ENCODE measurements at regions not wholly inside any gene's neighbourhood (a gene's known extent, or its start where the extent isn't known, plus 50 kb on each side); places are given as distances from the start of the nearest gene placed in this dataset.

DNA sequence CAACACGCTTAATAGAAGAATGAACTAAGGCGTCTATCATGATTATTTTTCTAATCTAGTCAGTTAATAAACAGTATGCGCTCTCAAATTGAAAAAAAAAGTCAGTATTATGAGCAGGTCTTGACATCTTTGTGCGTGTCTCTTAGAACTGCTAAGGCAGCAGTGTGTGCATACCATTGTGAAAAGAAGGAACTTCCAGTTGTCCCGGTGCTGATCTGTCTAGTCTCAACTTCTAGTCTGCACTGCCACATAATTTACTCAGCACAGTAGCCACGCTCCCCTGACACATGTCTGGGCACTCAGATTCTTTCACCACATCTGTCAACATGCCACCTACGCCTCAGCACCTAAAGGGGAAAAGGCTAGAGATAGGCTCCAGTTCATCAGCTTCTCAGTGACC lies 61.1 kb upstream of the SPDEF start:
- H3K27ac ChIP-seq = no peak overlapping the region
- no peaks in the 10 kb centered on the region for H3K9me3 ChIP-seq
- peaks cover 13% of the 10 kb centered on the region for H3K36me3 ChIP-seq
- ATAC-seq (no peak), DNase-seq (no peak)
- intact Hi-C loops (cut with DNase I) = no loop called here
- TF ChIP-seq, protein P1, sequence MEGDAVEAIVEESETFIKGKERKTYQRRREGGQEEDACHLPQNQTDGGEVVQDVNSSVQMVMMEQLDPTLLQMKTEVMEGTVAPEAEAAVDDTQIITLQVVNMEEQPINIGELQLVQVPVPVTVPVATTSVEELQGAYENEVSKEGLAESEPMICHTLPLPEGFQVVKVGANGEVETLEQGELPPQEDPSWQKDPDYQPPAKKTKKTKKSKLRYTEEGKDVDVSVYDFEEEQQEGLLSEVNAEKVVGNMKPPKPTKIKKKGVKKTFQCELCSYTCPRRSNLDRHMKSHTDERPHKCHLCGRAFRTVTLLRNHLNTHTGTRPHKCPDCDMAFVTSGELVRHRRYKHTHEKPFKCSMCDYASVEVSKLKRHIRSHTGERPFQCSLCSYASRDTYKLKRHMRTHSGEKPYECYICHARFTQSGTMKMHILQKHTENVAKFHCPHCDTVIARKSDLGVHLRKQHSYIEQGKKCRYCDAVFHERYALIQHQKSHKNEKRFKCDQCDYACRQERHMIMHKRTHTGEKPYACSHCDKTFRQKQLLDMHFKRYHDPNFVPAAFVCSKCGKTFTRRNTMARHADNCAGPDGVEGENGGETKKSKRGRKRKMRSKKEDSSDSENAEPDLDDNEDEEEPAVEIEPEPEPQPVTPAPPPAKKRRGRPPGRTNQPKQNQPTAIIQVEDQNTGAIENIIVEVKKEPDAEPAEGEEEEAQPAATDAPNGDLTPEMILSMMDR (IDR thresholded peaks at IDR 0.05) = no peak
- H3K4me3 ChIP-seq = no peak overlapping the region
- no peaks in the 10 kb centered on the region for H3K4me1 ChIP-seq
- H3K27me3 ChIP-seq (ENCODE audit: low read depth) = no peaks in the 10 kb centered on the region

DNA sequence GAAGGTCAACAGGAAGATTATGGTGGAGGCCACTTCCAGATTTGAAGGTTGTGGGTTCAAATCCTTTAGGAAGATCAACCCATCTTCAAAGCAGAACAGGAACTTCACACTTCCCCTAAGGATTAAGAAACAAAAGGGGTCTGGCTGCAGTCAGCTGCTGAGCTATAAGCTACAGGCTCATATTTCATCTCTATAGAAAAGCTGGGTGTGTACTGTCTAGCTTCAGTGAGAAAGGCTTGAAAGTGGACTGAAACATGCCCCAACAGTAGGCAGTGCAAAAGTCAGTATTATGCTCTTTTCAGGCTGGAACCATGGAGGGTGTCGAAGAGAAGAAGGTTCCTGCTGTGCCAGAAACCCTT lies 60.1 kb upstream of the SPDEF start:
- intact Hi-C loops (cut with DNase I) = no loop called here
- peaks cover 13% of the 10 kb centered on the region for H3K36me3 ChIP-seq
- H3K27me3 ChIP-seq (ENCODE audit: low read depth) = no peaks in the 10 kb centered on the region
- no peaks in the 10 kb centered on the region for H3K4me1 ChIP-seq
- no peaks in the 10 kb centered on the region for H3K9me3 ChIP-seq
- H3K4me3 ChIP-seq = no peak overlapping the region
- no peak overlapping the region for H3K27ac ChIP-seq
- TF ChIP-seq, protein P1 (IDR thresholded peaks at IDR 0.05) = no peak
- DNase-seq = no peak
- ATAC-seq = no peak

DNA sequence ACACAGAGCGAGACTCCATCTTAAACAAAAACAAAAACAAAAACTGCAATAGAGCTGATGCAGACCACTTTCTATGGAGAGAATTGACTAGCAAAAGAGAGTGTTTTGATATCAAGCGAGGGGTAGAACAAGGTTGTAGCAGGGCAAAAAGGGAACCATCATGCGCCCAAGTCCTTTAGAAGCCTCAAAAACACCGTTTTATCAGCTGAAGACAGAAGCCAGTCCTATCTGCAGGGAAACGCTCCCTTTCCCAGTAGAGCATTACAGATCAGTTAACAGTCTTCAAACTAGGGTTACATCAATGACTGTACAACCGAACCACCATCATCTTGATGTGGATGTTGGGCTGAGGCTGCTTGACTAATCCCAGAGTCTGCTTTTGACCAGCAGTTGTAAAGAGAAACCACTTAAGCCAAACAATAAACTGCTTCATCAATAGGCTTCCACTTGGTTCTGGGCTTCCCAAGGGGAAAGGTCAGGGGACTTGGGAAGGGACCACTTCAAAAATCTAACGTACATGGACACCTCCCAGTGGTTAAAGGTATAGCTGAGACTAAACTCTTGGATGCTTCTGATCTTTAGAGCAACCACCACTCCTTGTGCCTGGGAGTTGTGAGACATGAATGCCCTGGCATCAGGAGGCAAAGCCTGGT lies 59.6 kb upstream of the SPDEF start:
- no peaks in the 10 kb centered on the region for H3K4me1 ChIP-seq
- no peak overlapping the region for H3K27ac ChIP-seq
- H3K9me3 ChIP-seq = no peaks in the 10 kb centered on the region
- peaks cover 13% of the 10 kb centered on the region for H3K36me3 ChIP-seq
- no peaks in the 10 kb centered on the region for H3K27me3 ChIP-seq (ENCODE audit: low read depth)
- ATAC-seq (no peak), DNase-seq (no peak)
- intact Hi-C loops (cut with DNase I) = no loop called here
- TF ChIP-seq, protein P1 (IDR thresholded peaks at IDR 0.05) = no peak
- no peak overlapping the region for H3K4me3 ChIP-seq

DNA sequence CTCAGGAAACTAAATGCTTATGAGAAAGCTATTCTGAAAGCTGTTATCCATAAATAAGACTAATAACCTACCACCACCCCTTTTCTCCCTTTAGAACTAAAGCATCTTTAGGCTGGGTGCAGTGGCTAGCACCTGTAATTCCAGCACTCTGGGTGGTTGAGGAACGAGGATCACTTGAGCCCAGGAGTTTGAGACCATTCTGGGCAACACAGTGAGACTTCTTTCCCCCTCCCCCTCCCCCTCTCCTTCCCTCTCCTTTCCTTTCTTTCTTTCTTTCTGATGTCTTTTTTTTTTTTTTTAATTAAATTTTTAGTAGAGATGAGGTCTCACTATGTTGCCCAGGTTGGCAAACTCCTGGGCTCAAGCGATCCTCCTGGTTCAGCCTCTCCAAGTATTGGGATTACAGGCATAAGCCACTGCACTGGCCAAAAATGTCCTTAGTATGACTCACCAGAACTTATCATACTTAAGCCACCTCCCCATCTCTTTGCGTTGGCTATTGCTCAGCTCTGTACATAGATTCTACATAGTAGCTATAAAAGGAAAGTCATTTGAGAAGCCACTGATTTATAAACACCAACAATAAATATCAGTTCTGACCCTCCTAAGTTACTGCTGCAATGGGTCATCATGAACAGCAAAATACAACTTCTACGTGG lies 54.8 kb upstream of the SPDEF start:
- H3K4me1 ChIP-seq = peaks cover 13% of the 10 kb centered on the region
- TF ChIP-seq, protein P1 (IDR thresholded peaks at IDR 0.05) = no peak
- intact Hi-C loops (cut with DNase I) = no loop called here
- H3K4me3 ChIP-seq = no peak overlapping the region
- DNase-seq = no peak
- peaks cover 11% of the 10 kb centered on the region for H3K36me3 ChIP-seq
- no peaks in the 10 kb centered on the region for H3K9me3 ChIP-seq
- ATAC-seq = peak in 1 of 2 donors; percentile 58
- H3K27ac ChIP-seq = no peak overlapping the region
- no peaks in the 10 kb centered on the region for H3K27me3 ChIP-seq (ENCODE audit: low read depth)

DNA sequence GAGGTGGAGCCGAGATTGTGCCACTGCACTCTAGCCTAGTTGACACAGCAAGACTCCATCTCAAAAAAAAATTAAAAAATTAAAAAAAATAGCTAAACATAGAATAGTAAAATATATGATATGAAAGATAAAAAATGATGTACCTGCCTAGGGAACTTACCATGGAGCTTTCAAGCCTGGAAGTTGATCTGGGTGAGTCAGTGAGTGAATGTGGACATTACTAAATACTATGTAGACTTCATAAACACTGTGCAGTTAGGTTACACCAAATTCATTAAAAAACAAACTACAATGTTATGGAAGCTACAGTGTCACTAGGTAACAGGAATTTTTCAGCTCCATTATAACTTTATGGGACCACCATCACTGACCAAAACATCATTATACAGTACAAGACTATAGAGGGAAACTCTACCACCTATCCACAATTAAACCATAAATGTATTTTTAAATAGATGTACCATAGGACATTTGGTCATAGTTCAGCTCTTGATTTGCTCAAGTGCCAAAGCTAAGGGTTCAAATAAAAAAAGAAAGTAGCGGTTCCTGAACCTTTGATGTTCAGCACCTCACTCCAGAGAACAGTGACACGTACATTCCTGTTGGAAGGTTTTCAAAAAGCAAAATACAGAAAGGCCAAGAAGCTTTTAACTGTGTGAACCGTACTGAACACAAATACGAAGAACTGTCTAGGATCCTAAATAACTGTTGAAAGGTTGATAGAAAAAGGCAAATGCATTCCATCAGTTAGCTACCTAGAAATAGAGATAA lies 52.4 kb upstream of the SPDEF start:
- Histone ChIP-seq H3K36me3 (peaks cover 22% of the 10 kb centered on the region), H3K27ac (no peak overlapping the region), H3K9me3 (no peaks in the 10 kb centered on the region), H3K27me3 (ENCODE audit: low read depth) (no peaks in the 10 kb centered on the region), H3K4me3 (no peak overlapping the region), H3K4me1 (peaks cover 13% of the 10 kb centered on the region)
- intact Hi-C loops (cut with DNase I) = no loop called here
- no peak for ATAC-seq
- no peak for DNase-seq
- TF ChIP-seq, protein P1 (IDR thresholded peaks at IDR 0.05) = no peak
